ENCODE measurements at regions not wholly inside any gene's neighbourhood (a gene's known extent, or its start where the extent isn't known, plus 50 kb on each side); places are given as distances from the start of the nearest gene placed in this dataset.

DNA sequence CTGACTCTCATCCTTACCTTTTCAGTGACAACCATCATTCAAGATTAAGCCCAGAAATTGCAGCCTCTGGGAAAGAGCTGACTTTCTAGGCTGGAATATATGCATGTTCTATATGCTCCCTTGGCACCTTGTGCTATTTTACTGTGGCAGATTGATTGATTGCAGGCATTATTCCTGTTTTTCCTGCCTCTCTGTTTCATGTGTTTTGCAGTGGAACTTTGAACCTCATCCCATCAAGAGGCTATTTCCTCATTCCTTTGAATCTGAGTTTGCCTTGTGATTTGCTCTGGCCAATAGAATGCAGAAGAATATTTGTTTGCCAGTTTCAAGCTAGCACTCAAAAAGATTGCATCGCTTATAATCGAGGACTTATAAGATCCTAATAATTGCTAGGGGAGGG lies 174.8 kb upstream of the DCN start:
- Histone ChIP-seq H3K4me3 (ENCODE audit: low read depth in 2 of 2, low read length in 2 of 2) (no peak overlapping the region), H3K27ac (ENCODE audit: low read length) (no peak overlapping the region), H3K9me3 (ENCODE audit: control insufficient read depth, insufficient read depth, low read depth, low read length) (no peaks in the 10 kb centered on the region), H3K27me3 (ENCODE audit: control insufficient read depth, insufficient read depth, low read length) (peaks cover 8% of the 10 kb centered on the region), H3K36me3 (ENCODE audit: control insufficient read depth, insufficient read depth, low read length) (no peaks in the 10 kb centered on the region), H3K4me1 (ENCODE audit: control insufficient read depth, insufficient read depth, low read length) (no peaks in the 10 kb centered on the region)
- no TSS peak for BruUV-seq (replicated peaks)
- ChIA-PET CTCF (no interaction called here), POLR2A (no interaction called here)
- intact Hi-C loops (cut with micrococcal nuclease; ENCODE audit: unreplicated experiment): no loop called here
- in situ Hi-C loops (cut with HindIII; ENCODE audit: low pct_unique_long_range_greater_than_20kb, low sequenced_read_pairs): no loop called here
- ATAC-seq (no peak), DNase-seq (ENCODE audit: low read depth, low spot score) (no peak)
- TF ChIP-seq, protein P1, sequence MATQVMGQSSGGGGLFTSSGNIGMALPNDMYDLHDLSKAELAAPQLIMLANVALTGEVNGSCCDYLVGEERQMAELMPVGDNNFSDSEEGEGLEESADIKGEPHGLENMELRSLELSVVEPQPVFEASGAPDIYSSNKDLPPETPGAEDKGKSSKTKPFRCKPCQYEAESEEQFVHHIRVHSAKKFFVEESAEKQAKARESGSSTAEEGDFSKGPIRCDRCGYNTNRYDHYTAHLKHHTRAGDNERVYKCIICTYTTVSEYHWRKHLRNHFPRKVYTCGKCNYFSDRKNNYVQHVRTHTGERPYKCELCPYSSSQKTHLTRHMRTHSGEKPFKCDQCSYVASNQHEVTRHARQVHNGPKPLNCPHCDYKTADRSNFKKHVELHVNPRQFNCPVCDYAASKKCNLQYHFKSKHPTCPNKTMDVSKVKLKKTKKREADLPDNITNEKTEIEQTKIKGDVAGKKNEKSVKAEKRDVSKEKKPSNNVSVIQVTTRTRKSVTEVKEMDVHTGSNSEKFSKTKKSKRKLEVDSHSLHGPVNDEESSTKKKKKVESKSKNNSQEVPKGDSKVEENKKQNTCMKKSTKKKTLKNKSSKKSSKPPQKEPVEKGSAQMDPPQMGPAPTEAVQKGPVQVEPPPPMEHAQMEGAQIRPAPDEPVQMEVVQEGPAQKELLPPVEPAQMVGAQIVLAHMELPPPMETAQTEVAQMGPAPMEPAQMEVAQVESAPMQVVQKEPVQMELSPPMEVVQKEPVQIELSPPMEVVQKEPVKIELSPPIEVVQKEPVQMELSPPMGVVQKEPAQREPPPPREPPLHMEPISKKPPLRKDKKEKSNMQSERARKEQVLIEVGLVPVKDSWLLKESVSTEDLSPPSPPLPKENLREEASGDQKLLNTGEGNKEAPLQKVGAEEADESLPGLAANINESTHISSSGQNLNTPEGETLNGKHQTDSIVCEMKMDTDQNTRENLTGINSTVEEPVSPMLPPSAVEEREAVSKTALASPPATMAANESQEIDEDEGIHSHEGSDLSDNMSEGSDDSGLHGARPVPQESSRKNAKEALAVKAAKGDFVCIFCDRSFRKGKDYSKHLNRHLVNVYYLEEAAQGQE (IDR thresholded peaks at IDR 0.05; ENCODE audit: insufficient read depth in 1 of 2, low read depth in 2 of 2, low read length in 1 of 2): no peak
- TF ChIP-seq POLR2AphosphoS5 (IDR thresholded peaks at IDR 0.05; ENCODE audit: low read depth, low read length) (no peak), SIN3A (IDR thresholded peaks at IDR 0.05; ENCODE audit: borderline replicate concordance, insufficient read depth, low read depth, low read length) (no peak), TCF7L2 (IDR thresholded peaks at IDR 0.05; ENCODE audit: low read depth, low read length) (no peak)
- TF ChIP-seq, protein P2, sequence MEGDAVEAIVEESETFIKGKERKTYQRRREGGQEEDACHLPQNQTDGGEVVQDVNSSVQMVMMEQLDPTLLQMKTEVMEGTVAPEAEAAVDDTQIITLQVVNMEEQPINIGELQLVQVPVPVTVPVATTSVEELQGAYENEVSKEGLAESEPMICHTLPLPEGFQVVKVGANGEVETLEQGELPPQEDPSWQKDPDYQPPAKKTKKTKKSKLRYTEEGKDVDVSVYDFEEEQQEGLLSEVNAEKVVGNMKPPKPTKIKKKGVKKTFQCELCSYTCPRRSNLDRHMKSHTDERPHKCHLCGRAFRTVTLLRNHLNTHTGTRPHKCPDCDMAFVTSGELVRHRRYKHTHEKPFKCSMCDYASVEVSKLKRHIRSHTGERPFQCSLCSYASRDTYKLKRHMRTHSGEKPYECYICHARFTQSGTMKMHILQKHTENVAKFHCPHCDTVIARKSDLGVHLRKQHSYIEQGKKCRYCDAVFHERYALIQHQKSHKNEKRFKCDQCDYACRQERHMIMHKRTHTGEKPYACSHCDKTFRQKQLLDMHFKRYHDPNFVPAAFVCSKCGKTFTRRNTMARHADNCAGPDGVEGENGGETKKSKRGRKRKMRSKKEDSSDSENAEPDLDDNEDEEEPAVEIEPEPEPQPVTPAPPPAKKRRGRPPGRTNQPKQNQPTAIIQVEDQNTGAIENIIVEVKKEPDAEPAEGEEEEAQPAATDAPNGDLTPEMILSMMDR (IDR thresholded peaks at IDR 0.05): no peak

DNA sequence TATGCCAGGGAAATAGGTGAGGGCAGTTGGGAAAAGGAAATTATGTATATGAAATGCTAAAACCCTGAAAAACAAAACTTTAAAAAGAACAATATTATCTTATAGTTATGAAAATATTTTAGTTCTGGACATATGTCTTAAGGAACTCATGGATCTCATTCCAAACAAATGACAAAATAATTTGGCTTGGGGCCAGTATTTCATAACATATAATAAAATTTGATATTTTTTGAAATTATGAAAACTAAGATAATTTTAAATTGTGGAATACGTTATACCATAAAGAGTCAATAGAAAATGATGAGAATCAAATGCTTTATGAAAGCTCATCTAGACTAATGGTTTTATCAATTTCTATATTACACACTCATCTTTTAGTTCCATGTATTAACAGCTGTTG lies 173.8 kb upstream of the DCN start:
- Histone ChIP-seq H3K27ac (ENCODE audit: low read length) (no peak overlapping the region), H3K9me3 (ENCODE audit: control insufficient read depth, insufficient read depth, low read depth, low read length) (no peaks in the 10 kb centered on the region), H3K36me3 (ENCODE audit: control insufficient read depth, insufficient read depth, low read length) (no peaks in the 10 kb centered on the region), H3K27me3 (ENCODE audit: control insufficient read depth, insufficient read depth, low read length) (peaks cover 5% of the 10 kb centered on the region; the same call in 1 of the 2 replicates), H3K4me3 (ENCODE audit: low read depth in 2 of 2, low read length in 2 of 2) (no peak overlapping the region), H3K4me1 (ENCODE audit: control insufficient read depth, insufficient read depth, low read length) (no peaks in the 10 kb centered on the region)
- DNase-seq (ENCODE audit: low read depth, low spot score) (no peak), ATAC-seq (no peak)
- ChIA-PET CTCF (no interaction called here), POLR2A (no interaction called here)
- in situ Hi-C loops (cut with HindIII; ENCODE audit: low pct_unique_long_range_greater_than_20kb, low sequenced_read_pairs): no loop called here
- BruUV-seq (replicated peaks): no TSS peak
- intact Hi-C loops (cut with micrococcal nuclease; ENCODE audit: unreplicated experiment): no loop called here
- TF ChIP-seq, protein P2 (IDR thresholded peaks at IDR 0.05): no peak
- TF ChIP-seq SIN3A (IDR thresholded peaks at IDR 0.05; ENCODE audit: borderline replicate concordance, insufficient read depth, low read depth, low read length): no peak
- TF ChIP-seq, protein P1 (IDR thresholded peaks at IDR 0.05; ENCODE audit: insufficient read depth in 1 of 2, low read depth in 2 of 2, low read length in 1 of 2): no peak
- TF ChIP-seq POLR2AphosphoS5 (IDR thresholded peaks at IDR 0.05; ENCODE audit: low read depth, low read length): no peak
- no peak for TF ChIP-seq TCF7L2 (IDR thresholded peaks at IDR 0.05; ENCODE audit: low read depth, low read length)
